ENCODE measurements at regions not wholly inside any gene's neighbourhood (a gene's known extent, or its start where the extent isn't known, plus 50 kb on each side); places are given as distances from the start of the nearest gene placed in this dataset.

DNA sequence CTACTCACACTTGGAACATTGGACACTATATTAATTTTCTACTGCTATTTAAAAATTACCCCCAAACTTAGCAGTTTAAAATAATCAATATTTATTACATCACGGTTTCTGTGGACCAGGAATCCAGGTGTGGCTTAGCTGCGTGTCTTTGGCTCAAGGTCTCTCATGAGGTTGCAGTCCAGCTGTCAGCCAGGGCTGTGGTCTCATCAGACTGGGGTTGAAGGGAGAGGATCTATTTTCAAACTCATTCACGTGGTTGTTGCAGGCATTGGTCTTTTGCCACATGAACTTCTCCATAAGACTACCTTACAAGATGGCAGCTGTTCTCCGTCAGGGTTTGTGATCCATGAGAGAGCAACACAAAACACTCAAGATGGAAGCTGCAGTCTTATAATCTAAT is 343.0 kb downstream of the BCAT1 start:
- TF ChIP-seq POLR2AphosphoS5 (IDR thresholded peaks at IDR 0.05; ENCODE audit: low read depth, low read length) (no peak), POLR2A (IDR thresholded peaks at IDR 0.05; ENCODE audit: low read depth, low read length) (no peak), TAF1 (IDR thresholded peaks at IDR 0.05; ENCODE audit: borderline replicate concordance, low read depth, low read length) (no peak)

Data from GM12892 (cell line).